K562 (cell line): ENCODE measurements at regions not wholly inside any gene's neighbourhood (a gene's known extent, or its start where the extent isn't known, plus 50 kb on each side); places are given as distances from the start of the nearest gene placed in this dataset.

Experiments used
- ATAC-seq: fragments of 200-7000 bp; cut with Tn5 transposase; 3 replicates; pipeline ENCODE4 v1.9.1; 2020; ENCODE audit warnings: moderate library complexity
- BruUV-seq: library from RNA; stranded (reverse); fragments of 400-500 nt; replicated peaks from 2 replicates; lab custom pipeline; 2021; lab: Mats Ljungman, UMichigan
- CTCF ChIA-PET: fragments of 300-600 bp; formaldehyde crosslinking; extraction: SDS; loops from one replicate; lab custom pipeline; 2021; ENCODE audit warnings: low intra/inter-chr PET ratio; lab: Yijun Ruan, JAX
- POLR2A ChIA-PET: fragments of 300-600, 350-650 bp; sonication (Branson Sonifier 250); formaldehyde crosslinking; extraction: SDS; loops from one replicate; lab custom pipeline; 2021; ENCODE audit warnings: antibody characterized with exemption, inconsistent platforms; lab: Yijun Ruan, JAX
- DNase-seq, 4 experiments: peaks; one replicate each; pipeline versions ENCODE4 v3.0.0 to v3.0.0-alpha.2; 2011 to 2018; ENCODE audit warnings: low spot score in 3 of 4, mixed read lengths in 3 of 4; ENCODE audit errors: extremely low read depth in 1 of 4
- FAIRE-seq: peaks from 2 replicates; lab custom pipeline; 2011; peaks lifted over from hg19 to GRCh38; lab: Jason Lieb, UNC
- H2AFZ ChIP-seq: 2 replicates; pipeline ENCODE4 v1.6.0; 2011; ENCODE audit warnings: low read depth, low read length, control low read depth, inconsistent platforms
- H3K27ac ChIP-seq: fragments of 200-600 bp; 3 replicates; pipeline ENCODE4 v1.8.0; 2011; ENCODE audit warnings: low read depth, mild to moderate bottlenecking, control low read depth, inconsistent platforms, low read length, moderate library complexity, mixed read lengths; ENCODE audit errors: extremely low read depth
- H3K27me3 ChIP-seq, 2 experiments: fragments of 300-600 bp in 1 of 2; 2 replicates in 1 of 2; 3 replicates in 1 of 2; pipeline versions ENCODE4 v1.6.0 to v1.8.0; 2011; ENCODE audit warnings: inconsistent platforms in 2 of 2, low read length in 2 of 2, mild to moderate bottlenecking in 1 of 2, mixed read lengths in 1 of 2, moderate library complexity in 1 of 2; ENCODE audit not compliant: control insufficient read depth in 2 of 2, insufficient read depth in 2 of 2
- H3K36me3 ChIP-seq: fragments of 300-600 bp; 3 replicates; pipeline ENCODE4 v1.8.0; 2011; ENCODE audit warnings: mild to moderate bottlenecking, low read length, inconsistent platforms; ENCODE audit not compliant: control insufficient read depth, insufficient read depth
- H3K4me1 ChIP-seq, 2 experiments: fragments of 200-600 bp in 1 of 2; replicated peaks in 1 of 2; 2 replicates in 1 of 2; 3 replicates in 1 of 2; pipeline versions ENCODE4 v1.5.1 to v1.8.0; 2011; ENCODE audit warnings: inconsistent platforms in 2 of 2, low read length in 2 of 2, mild to moderate bottlenecking in 1 of 2, mixed read lengths in 1 of 2, moderate library complexity in 1 of 2; ENCODE audit not compliant: control insufficient read depth in 2 of 2, insufficient read depth in 2 of 2
- H3K4me2 ChIP-seq: 2 replicates; pipeline ENCODE4 v1.6.1; 2011; ENCODE audit warnings: low read length, control low read depth, inconsistent platforms, mixed read lengths; ENCODE audit not compliant: insufficient read depth
- H3K4me3 ChIP-seq: fragments of 200-600 bp; sonication (generic), shearing (Covaris generic); 2 replicates; pipeline ENCODE4 v1.5.1; 2016; ENCODE audit warnings: control low read depth, inconsistent platforms
- H3K79me2 ChIP-seq: fragments of 200-600 bp; 3 replicates; pipeline ENCODE4 v1.8.0; 2011; ENCODE audit warnings: low read length, inconsistent platforms; ENCODE audit not compliant: control insufficient read depth, insufficient read depth
- H3K9ac ChIP-seq, 2 experiments: 2 replicates each; pipeline versions ENCODE4 v1.6.0 to v1.6.1; 2011; ENCODE audit warnings: low read depth in 2 of 2, low read length in 2 of 2, control low read depth in 1 of 2, inconsistent platforms in 1 of 2, mild to moderate bottlenecking in 1 of 2, mixed read lengths in 1 of 2; ENCODE audit not compliant: insufficient read depth in 1 of 2
- H3K9me1 ChIP-seq: one replicate; pipeline ENCODE4 v1.6.0; 2011; ENCODE audit warnings: inconsistent platforms, mild to moderate bottlenecking, low read length, moderate library complexity; ENCODE audit not compliant: control insufficient read depth, insufficient read depth
- H3K9me3 ChIP-seq: replicated peaks from 2 replicates; pipeline ENCODE4 v1.5.1; 2011; ENCODE audit warnings: low read depth, low read length, inconsistent platforms; ENCODE audit not compliant: control insufficient read depth, insufficient read depth
- H4K20me1 ChIP-seq: replicated peaks from 2 replicates; pipeline ENCODE4 v1.6.1; 2011; ENCODE audit warnings: low read length, inconsistent platforms, mixed read lengths; ENCODE audit not compliant: control insufficient read depth, insufficient read depth
- BACH1 ChIP-seq: fragments of 200-800 bp; sonication (Bioruptor generic); IDR thresholded peaks from 2 replicates; pipeline ENCODE4 v1.6.1; 2016; ENCODE audit warnings: missing genetic modification characterization, missing compliant biosample characterization
- CBX5 ChIP-seq: IDR thresholded peaks from 2 replicates; pipeline ENCODE4 v1.6.1; 2014; ENCODE audit warnings: low read depth, borderline replicate concordance
- DIDO1 ChIP-seq: fragments of 450-650 bp; IDR thresholded peaks from 2 replicates; pipeline ENCODE4 v1.6.1; 2016; ENCODE audit warnings: low read depth, missing biosample characterization, missing genetic modification characterization
- FOXM1 ChIP-seq, 2 experiments: fragments of 450-650 bp in 1 of 2; sonication (generic) in 1 of 2; formaldehyde crosslinking in 1 of 2; IDR thresholded peaks; 2 replicates each; pipeline versions ENCODE4 v1.6.1 to v1.9.0; 2017 to 2022; ENCODE audit warnings: low read depth in 2 of 2, mild to moderate bottlenecking in 2 of 2, missing genetic modification reagents in 1 of 2, moderate library complexity in 1 of 2
- FOXP4 ChIP-seq: sonication (generic); formaldehyde crosslinking; IDR thresholded peaks from 2 replicates; pipeline ENCODE4 v1.8.0; 2022; ENCODE audit warnings: mild to moderate bottlenecking, missing genetic modification reagents, borderline replicate concordance
- HDAC1 ChIP-seq, 2 experiments: fragments of 450-650 bp; IDR thresholded peaks; 2 replicates each; pipeline ENCODE4 v1.6.1; 2016 to 2017; ENCODE audit warnings: inconsistent platforms in 1 of 2, mild to moderate bottlenecking in 1 of 2, moderate library complexity in 1 of 2
- MIER1 ChIP-seq: fragments of 450-650 bp; IDR thresholded peaks from 2 replicates; pipeline ENCODE4 v1.6.1; 2016; ENCODE audit warnings: antibody characterized with exemption, mild to moderate bottlenecking, low read depth
- MLLT1 ChIP-seq, 2 experiments: fragments of 450-650 bp; IDR thresholded peaks; 2 replicates each; pipeline ENCODE4 v1.6.1; 2016
- NCOA1 ChIP-seq: fragments of 450-650 bp; IDR thresholded peaks from 2 replicates; pipeline ENCODE4 v1.6.1; 2016; ENCODE audit warnings: low read depth
- SMC3 ChIP-seq: conservative IDR thresholded peaks from 2 replicates; pipeline ENCODE4 v1.6.1; 2011; ENCODE audit warnings: low read depth, low read length, improper control_type of control experiment; ENCODE audit not compliant: insufficient read depth
- TOE1 ChIP-seq, 2 experiments: fragments of 450-650 bp in 1 of 2; sonication (generic) in 1 of 2; formaldehyde crosslinking in 1 of 2; IDR thresholded peaks; 2 replicates each; pipeline versions ENCODE4 v1.7.1 to v1.8.0; 2016 to 2022; ENCODE audit warnings: borderline replicate concordance in 2 of 2, mild to moderate bottlenecking in 2 of 2, antibody characterized with exemption in 1 of 2, inconsistent platforms in 1 of 2, low read depth in 1 of 2, missing genetic modification reagents in 1 of 2, moderate library complexity in 1 of 2
- ZC3H8 ChIP-seq: fragments of 450-650 bp; IDR thresholded peaks from 2 replicates; pipeline ENCODE4 v1.6.1; 2017
- ZNF197 ChIP-seq: fragments of 200-800 bp; sonication (Bioruptor generic); IDR thresholded peaks from 2 replicates; pipeline ENCODE4 v1.6.1; 2016; ENCODE audit warnings: low read depth, missing genetic modification characterization, missing compliant biosample characterization
- ZNF263 ChIP-seq: sonication (generic); formaldehyde crosslinking; IDR thresholded peaks from 2 replicates; pipeline ENCODE4 v1.8.0; 2022; ENCODE audit warnings: mild to moderate bottlenecking, missing genetic modification reagents, borderline replicate concordance
- WGBS: fragments of 100-300 bp; shearing (Covaris generic); methylation state at CpG from one replicate; pipeline ENCODE4 v1.1.6; 2016; ENCODE audit warnings: low coverage, mixed read lengths; ENCODE audit not compliant: insufficient coverage; ENCODE audit errors: missing lambda C conversion rate; 5-methylcytosine and 5-hydroxymethylcytosine counted together
- in situ Hi-C: fragments of 300-500 bp; cut with MboI; formaldehyde crosslinking; loops from 4 replicates; pipeline ENCODE4 v1.15.0; 2018; ENCODE audit warnings: inconsistent platforms, mixed read lengths
- intact Hi-C: fragments of 100-400 bp; cut with micrococcal nuclease; formaldehyde crosslinking; loops from 2 replicates; pipeline ENCODE4 v1.14.2; 2022

DNA sequence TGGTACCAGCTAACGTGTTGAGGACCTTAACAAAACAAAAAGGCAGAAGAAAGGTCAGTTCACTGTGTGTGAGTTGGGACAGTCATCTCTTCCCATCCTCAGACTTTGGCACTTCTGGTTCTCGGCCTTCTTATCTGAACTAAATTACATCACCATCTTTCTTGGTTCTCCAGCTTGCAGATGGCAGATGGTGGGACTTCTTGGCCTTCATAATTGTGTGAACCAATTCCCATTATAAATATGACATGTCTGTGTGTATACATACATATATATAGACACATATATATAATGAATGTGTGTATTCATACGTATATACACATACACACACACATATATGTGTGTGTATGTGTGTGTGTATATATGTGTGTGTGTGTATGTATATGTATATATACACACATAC, 301.2 kb upstream of the TRIB2 start:
- no peaks in the 10 kb centered on the region for H3K79me2 ChIP-seq
- no peak overlapping the region for H3K4me3 ChIP-seq
- ChIA-PET CTCF (no interaction called here), POLR2A (interaction anchor here (1.0 kb wide), 1 partner anchor 10 kb away, joined by 4 read pairs; no protein-coding TSS in a partner anchor)
- peaks cover 0 to 5% of the 10 kb centered on the region in 2 experiments; a peak in 2 of 5 replicates for H3K4me1 ChIP-seq
- no peak for DNase-seq
- no peaks in the 10 kb centered on the region for H3K9me1 ChIP-seq
- FAIRE-seq: no peak
- WGBS: 73% methylated on average over 3 of the region's 3 CpGs
- 0 out of 2 replicates have a peak, but pooled peaks cover 2% of the 10 kb centered on the region for H3K9me3 ChIP-seq
- no peak overlapping the region for H3K27ac ChIP-seq
- no peak overlapping the region for H3K4me2 ChIP-seq
- ATAC-seq: no peak
- no peaks in the 10 kb centered on the region for H3K27me3 ChIP-seq
- BruUV-seq: no TSS peak
- H3K36me3 ChIP-seq: peaks cover 5% of the 10 kb centered on the region; the same call in 1 of the 3 replicates
- H4K20me1 ChIP-seq: no peaks in the 10 kb centered on the region
- intact Hi-C loops: loop anchor here (5.0 kb wide), 1 partner anchor 592 kb away; no protein-coding TSS in a partner anchor
- no peak overlapping the region for H3K9ac ChIP-seq
- in situ Hi-C loops: loop anchor here (5.0 kb wide), 1 partner anchor 302 kb away; the partner anchor contains the start of gene TRIB2
- H2AFZ ChIP-seq: no peak overlapping the region
- TF ChIP-seq CBX5: no peak
- TF ChIP-seq ZNF263 (CRISPR knock-in tag): no peak
- TF ChIP-seq SMC3: no peak
- TF ChIP-seq MIER1: no peak
- no peak for TF ChIP-seq TOE1 (IDR thresholded peaks at IDR 0.05; ENCODE audit: borderline replicate concordance)
- TF ChIP-seq TOE1 (CRISPR knock-in tag; IDR thresholded peaks at IDR 0.05; ENCODE audit: borderline replicate concordance, low read depth): no peak
- no peak for TF ChIP-seq FOXM1 (IDR thresholded peaks at IDR 0.05; ENCODE audit: low read depth)
- no peak for TF ChIP-seq FOXM1 (CRISPR knock-in tag; IDR thresholded peaks at IDR 0.05; ENCODE audit: low read depth)
- TF ChIP-seq FOXP4 (CRISPR knock-in tag): no peak
- no peak for TF ChIP-seq HDAC1 (IDR thresholded peaks at IDR 0.05)
- TF ChIP-seq NCOA1: no peak
- no peak for TF ChIP-seq DIDO1 (tag)
- TF ChIP-seq BACH1: no peak
- no peak for TF ChIP-seq ZNF197
- no peak for TF ChIP-seq MLLT1 (IDR thresholded peaks at IDR 0.05)
- TF ChIP-seq ZC3H8: no peak
- TF ChIP-seq, all 486 proteins: peak for 0
